Activated CD4-positive, alpha-beta T cell treated with anti-CD3 and anti-CD28 coated beads, Interleukin-2, amount 50 U/mL, for 1 hour (primary cell): ENCODE measurements at regions not wholly inside any gene's neighbourhood (a gene's known extent, or its start where the extent isn't known, plus 50 kb on each side); places are given as distances from the start of the nearest gene placed in this dataset.
"Not testable (repeated sequence)": the region's sequence is repeated elsewhere in the genome, so short reads cannot be mapped to it uniquely, and the experiment has no call there.

Experiments
- DNase-seq: peaks from one replicate; pipeline ENCODE4 v3.0.0-alpha.2; 2020

- no peak for DNase-seq
Observed at GRCh38 chr3:150300388-150300787, 107.7 kb upstream of the TSC22D2 start.

GRCh38 chr3:150299201-150299600 is 108.9 kb upstream of the TSC22D2 start:
- DNase-seq: no peak

GRCh38 chr3:150296966-150297365 is 111.1 kb upstream of the TSC22D2 start:
- DNase-seq: no peak

- no peak for DNase-seq
Observed at GRCh38 chr3:150296123-150296735, 111.9 kb upstream of the TSC22D2 start.

GRCh38 chr3:150293401-150294001 is 114.6 kb upstream of the TSC22D2 start:
- no peak for DNase-seq

GRCh38 chr3:150292891-150293290 is 115.2 kb upstream of the TSC22D2 start:
- no peak for DNase-seq

- no peak for DNase-seq
Observed at GRCh38 chr3:150291515-150291914, 116.6 kb upstream of the TSC22D2 start.

GRCh38 chr3:150286390-150287147 is 121.5 kb upstream of the TSC22D2 start:
- DNase-seq: peak; percentile 21

GRCh38 chr3:150285601-150286000 is 122.5 kb upstream of the TSC22D2 start:
- DNase-seq: no peak

- DNase-seq: no peak
Observed at GRCh38 chr3:150278843-150279381, 129.2 kb upstream of the TSC22D2 start.

- no peak for DNase-seq
Observed at GRCh38 chr3:150278195-150278594, 129.9 kb upstream of the TSC22D2 start.

GRCh38 chr3:150277444-150277843 is 130.7 kb upstream of the TSC22D2 start:
- no peak for DNase-seq

GRCh38 chr3:150275941-150276340 is 132.2 kb upstream of the TSC22D2 start:
- DNase-seq: no peak

- no peak for DNase-seq
Observed at GRCh38 chr3:150274372-150274771, 133.7 kb upstream of the TSC22D2 start.

- no peak for DNase-seq
Observed at GRCh38 chr3:150273396-150273795, 134.7 kb upstream of the TSC22D2 start.

GRCh38 chr3:150271591-150271960 is 136.5 kb upstream of the TSC22D2 start:
- no peak for DNase-seq

- no peak for DNase-seq
Observed at GRCh38 chr3:150270883-150271590, 137.1 kb upstream of the TSC22D2 start.

- DNase-seq: not testable (repeated sequence)
Observed at GRCh38 chr3:150270444-150270843, 137.7 kb upstream of the TSC22D2 start.

GRCh38 chr3:150269526-150269925 is 138.6 kb upstream of the TSC22D2 start:
- DNase-seq: no peak

- no peak for DNase-seq
Observed at GRCh38 chr3:150268426-150269391, 139.4 kb upstream of the TSC22D2 start.

- no peak for DNase-seq
Observed at GRCh38 chr3:150267288-150267687, 140.8 kb upstream of the TSC22D2 start.

GRCh38 chr3:150265305-150265704 is 142.8 kb upstream of the TSC22D2 start:
- no peak for DNase-seq
